ENCODE measurements at regions not wholly inside any gene's neighbourhood (a gene's known extent, or its start where the extent isn't known, plus 50 kb on each side); places are given as distances from the start of the nearest gene placed in this dataset.

DNA sequence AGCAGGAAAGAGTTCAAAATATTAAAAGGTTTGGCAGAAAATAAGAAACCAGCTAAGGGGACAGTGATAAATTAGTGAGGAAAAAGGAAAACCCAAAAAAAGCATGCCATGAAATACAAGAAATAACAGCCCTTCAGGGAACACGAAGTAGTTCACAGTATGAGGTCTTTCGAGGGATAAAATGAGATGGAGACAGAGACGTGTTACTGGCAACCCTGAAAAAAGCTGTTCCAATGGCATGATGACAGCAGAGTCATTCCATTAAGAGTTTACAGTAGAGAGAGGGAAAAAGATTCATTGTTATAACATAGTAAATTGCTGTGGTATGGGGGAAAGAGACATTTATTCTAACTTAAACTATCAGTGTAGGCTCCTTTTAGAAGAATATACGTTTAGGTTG, 391.2 kb downstream of the ANKRD7 start:
- Mint-ChIP-seq H3K27me3 (no peaks in the 10 kb centered on the region), H3K27ac (no peak overlapping the region), H3K9me3 (ENCODE audit: insufficient read depth) (no peaks in the 10 kb centered on the region), H3K4me1 (no peaks in the 10 kb centered on the region), H3K4me3 (no peak overlapping the region)
- Histone ChIP-seq H3K36me3 (replicated peaks in 1 of 2; ENCODE audit: control extremely low read depth in 1 of 2, control insufficient read depth in 1 of 2, extremely low read depth in 1 of 2, insufficient read depth in 2 of 2, low read length in 1 of 2) (no peaks in the 10 kb centered on the region), H3K27me3 (replicated peaks in 1 of 4; ENCODE audit: control extremely low read depth in 1 of 4, control insufficient read depth in 3 of 4, insufficient read depth in 4 of 4, low read length in 3 of 4) (no peaks in the 10 kb centered on the region), H3K9me3 (ENCODE audit: control extremely low read depth in 1 of 3, control insufficient read depth in 2 of 3, insufficient read depth in 1 of 3, low read length in 2 of 3) (no peaks in the 10 kb centered on the region), H3K9ac (ENCODE audit: low read length) (no peak overlapping the region), H3K4me3 (ENCODE audit: control extremely low read depth in 1 of 5, extremely low read depth in 1 of 5, insufficient read depth in 1 of 5, low read depth in 2 of 5, low read length in 4 of 5) (no peak overlapping the region), H3K27ac (ENCODE audit: low read length in 2 of 2) (no peak overlapping the region), H3K79me2 (ENCODE audit: control insufficient read depth, insufficient read depth, low read length) (no peaks in the 10 kb centered on the region), H2AFZ (ENCODE audit: insufficient read depth, low read depth, low read length, poor library complexity, severe bottlenecking) (no peak overlapping the region), H4K20me1 (ENCODE audit: control insufficient read depth, insufficient read depth, low read length, poor library complexity, severe bottlenecking) (no peaks in the 10 kb centered on the region), H3K4me2 (replicated peaks; ENCODE audit: low read depth, low read length, poor library complexity, severe bottlenecking) (no peak overlapping the region), H3K4me1 (ENCODE audit: control insufficient read depth in 2 of 2, insufficient read depth in 2 of 2, low read length in 2 of 2) (no peaks in the 10 kb centered on the region)
- no CpG with 5 or more reads among the region's 4 CpGs for WGBS (ENCODE audit: insufficient coverage)
- ChIA-PET POLR2A (no interaction called here), CTCF (no interaction called here)
- DNase-seq (no peak), ATAC-seq (ENCODE audit: low read depth) (no peak)
- TF ChIP-seq, protein P1, sequence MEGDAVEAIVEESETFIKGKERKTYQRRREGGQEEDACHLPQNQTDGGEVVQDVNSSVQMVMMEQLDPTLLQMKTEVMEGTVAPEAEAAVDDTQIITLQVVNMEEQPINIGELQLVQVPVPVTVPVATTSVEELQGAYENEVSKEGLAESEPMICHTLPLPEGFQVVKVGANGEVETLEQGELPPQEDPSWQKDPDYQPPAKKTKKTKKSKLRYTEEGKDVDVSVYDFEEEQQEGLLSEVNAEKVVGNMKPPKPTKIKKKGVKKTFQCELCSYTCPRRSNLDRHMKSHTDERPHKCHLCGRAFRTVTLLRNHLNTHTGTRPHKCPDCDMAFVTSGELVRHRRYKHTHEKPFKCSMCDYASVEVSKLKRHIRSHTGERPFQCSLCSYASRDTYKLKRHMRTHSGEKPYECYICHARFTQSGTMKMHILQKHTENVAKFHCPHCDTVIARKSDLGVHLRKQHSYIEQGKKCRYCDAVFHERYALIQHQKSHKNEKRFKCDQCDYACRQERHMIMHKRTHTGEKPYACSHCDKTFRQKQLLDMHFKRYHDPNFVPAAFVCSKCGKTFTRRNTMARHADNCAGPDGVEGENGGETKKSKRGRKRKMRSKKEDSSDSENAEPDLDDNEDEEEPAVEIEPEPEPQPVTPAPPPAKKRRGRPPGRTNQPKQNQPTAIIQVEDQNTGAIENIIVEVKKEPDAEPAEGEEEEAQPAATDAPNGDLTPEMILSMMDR (IDR thresholded peaks at IDR 0.05) = no peak
- TF ChIP-seq EZH2 (IDR thresholded peaks at IDR 0.05; ENCODE audit: borderline replicate concordance, insufficient read depth, low read depth, low read length, poor library complexity, severe bottlenecking) = no peak
- intact Hi-C loops (cut with micrococcal nuclease) = no loop called here

DNA sequence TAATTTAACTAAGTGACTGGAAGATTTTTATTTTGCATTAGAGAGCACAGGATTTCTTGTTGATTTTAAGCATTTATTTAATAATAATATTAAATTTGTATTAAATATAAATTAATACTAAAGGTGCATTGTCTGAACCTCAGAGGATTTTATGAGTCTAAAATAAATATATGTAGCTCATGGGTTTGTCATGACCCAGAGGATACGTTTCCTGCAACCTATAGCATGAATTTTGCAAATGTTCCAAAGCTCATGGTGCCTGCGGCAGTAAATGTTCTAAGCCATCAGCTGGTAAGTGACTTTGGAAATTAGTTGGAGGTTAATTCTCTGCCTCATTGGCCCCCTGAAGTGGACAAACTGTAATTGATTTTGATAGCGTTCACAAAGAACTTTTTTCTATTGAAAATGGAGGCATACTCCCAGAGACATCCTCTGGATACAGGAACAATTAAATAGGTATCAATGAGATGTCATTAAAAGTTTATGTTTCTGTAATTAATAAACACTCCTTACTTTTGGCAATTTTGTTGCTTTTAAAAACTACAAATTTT, 397.4 kb downstream of the ANKRD7 start:
- H3K4me1 Mint-ChIP-seq = no peaks in the 10 kb centered on the region
- Histone ChIP-seq H3K9me3 (ENCODE audit: control extremely low read depth in 1 of 3, control insufficient read depth in 2 of 3, insufficient read depth in 1 of 3, low read length in 2 of 3) (peaks cover 0 to 3% (median 0%) of the 10 kb centered on the region in 3 donors), H3K27me3 (replicated peaks in 1 of 4; ENCODE audit: control extremely low read depth in 1 of 4, control insufficient read depth in 3 of 4, insufficient read depth in 4 of 4, low read length in 3 of 4) (no peaks in the 10 kb centered on the region), H3K79me2 (ENCODE audit: control insufficient read depth, insufficient read depth, low read length) (no peaks in the 10 kb centered on the region), H3K9ac (ENCODE audit: low read length) (no peak overlapping the region), H3K27ac (ENCODE audit: low read length in 2 of 2) (no peak overlapping the region), H3K4me2 (replicated peaks; ENCODE audit: low read depth, low read length, poor library complexity, severe bottlenecking) (no peak overlapping the region), H2AFZ (ENCODE audit: insufficient read depth, low read depth, low read length, poor library complexity, severe bottlenecking) (no peak overlapping the region), H4K20me1 (ENCODE audit: control insufficient read depth, insufficient read depth, low read length, poor library complexity, severe bottlenecking) (no peaks in the 10 kb centered on the region), H3K36me3 (replicated peaks in 1 of 2; ENCODE audit: control extremely low read depth in 1 of 2, control insufficient read depth in 1 of 2, extremely low read depth in 1 of 2, insufficient read depth in 2 of 2, low read length in 1 of 2) (no peaks in the 10 kb centered on the region), H3K4me3 (ENCODE audit: control extremely low read depth in 1 of 5, extremely low read depth in 1 of 5, insufficient read depth in 1 of 5, low read depth in 2 of 5, low read length in 4 of 5) (no peak overlapping the region), H3K4me1 (ENCODE audit: control insufficient read depth in 2 of 2, insufficient read depth in 2 of 2, low read length in 2 of 2) (no peaks in the 10 kb centered on the region)
- H3K9me3 Mint-ChIP-seq (ENCODE audit: insufficient read depth) = no peaks in the 10 kb centered on the region
- intact Hi-C loops (cut with micrococcal nuclease) = no loop called here
- DNase-seq = no peak
- H3K27me3 Mint-ChIP-seq = no peaks in the 10 kb centered on the region
- POLR2A ChIA-PET = no interaction called here
- ATAC-seq (ENCODE audit: low read depth) = no peak
- H3K27ac Mint-ChIP-seq = no peak overlapping the region
- 81% methylated on average over 2 of the region's 3 CpGs for WGBS (ENCODE audit: insufficient coverage)
- no peak overlapping the region for H3K4me3 Mint-ChIP-seq
- CTCF ChIA-PET = no interaction called here
- no peak for TF ChIP-seq EZH2 (IDR thresholded peaks at IDR 0.05; ENCODE audit: borderline replicate concordance, insufficient read depth, low read depth, low read length, poor library complexity, severe bottlenecking)
- TF ChIP-seq, protein P1 (IDR thresholded peaks at IDR 0.05) = no peak
